ENCODE measurements at regions not wholly inside any gene's neighbourhood (a gene's known extent, or its start where the extent isn't known, plus 50 kb on each side); places are given as distances from the start of the nearest gene placed in this dataset.

- H3K4me3 ChIP-seq (ENCODE audit: low read depth in 1 of 2, low read length in 2 of 2): no peak overlapping the region
- no peaks in the 10 kb centered on the region for H3K9me3 ChIP-seq (ENCODE audit: control insufficient read depth in 1 of 2, low read length in 2 of 2)
Observed at GRCh38 chr4:175440786-175441185, 371.3 kb downstream of the GPM6A start.

DNA sequence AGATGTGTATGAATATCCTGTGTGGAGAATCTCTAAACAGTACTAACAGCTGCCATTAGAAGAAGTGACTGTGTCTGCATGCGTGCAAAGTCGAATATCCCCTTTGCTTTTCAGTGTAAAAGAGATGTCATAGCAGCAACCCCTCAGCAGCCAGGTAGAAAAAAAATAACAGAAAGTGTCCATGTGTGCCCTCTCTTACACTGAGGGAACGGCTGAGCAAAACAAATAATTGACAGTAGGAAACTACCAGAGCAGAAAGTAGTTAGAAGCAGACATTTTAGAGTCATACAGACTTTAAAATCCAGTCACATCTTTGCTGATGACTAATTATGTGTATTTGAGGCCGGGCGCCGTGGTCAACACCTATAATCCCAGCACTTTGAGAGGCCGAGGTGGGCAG, 370.8 kb downstream of the GPM6A start:
- H3K27me3 ChIP-seq (ENCODE audit: control insufficient read depth in 1 of 2, insufficient read depth in 2 of 2, low read length in 2 of 2): no peaks in the 10 kb centered on the region
- H3K9ac ChIP-seq (ENCODE audit: low read depth in 1 of 2, low read length in 2 of 2): no peak overlapping the region
- H3K4me3 ChIP-seq (ENCODE audit: low read depth in 1 of 2, low read length in 2 of 2): no peak overlapping the region
- H3K27ac ChIP-seq (ENCODE audit: low read depth, low read length): no peak overlapping the region
- no peaks in the 10 kb centered on the region for H3K9me3 ChIP-seq (ENCODE audit: control insufficient read depth in 1 of 2, low read length in 2 of 2)
- no peaks in the 10 kb centered on the region for H3K4me1 ChIP-seq (ENCODE audit: control insufficient read depth in 1 of 2, insufficient read depth in 2 of 2, low read length in 2 of 2)
- no peaks in the 10 kb centered on the region for H3K36me3 ChIP-seq (ENCODE audit: control insufficient read depth in 1 of 2, insufficient read depth in 2 of 2, low read length in 2 of 2)

More at GRCh38 chr4:175440786-175441185, 371.3 kb downstream of the GPM6A start:
- no peaks in the 10 kb centered on the region for H3K4me1 ChIP-seq (ENCODE audit: control insufficient read depth in 1 of 2, insufficient read depth in 2 of 2, low read length in 2 of 2)
- no peaks in the 10 kb centered on the region for H3K36me3 ChIP-seq (ENCODE audit: control insufficient read depth in 1 of 2, insufficient read depth in 2 of 2, low read length in 2 of 2)
- no peak overlapping the region for H3K9ac ChIP-seq (ENCODE audit: low read depth in 1 of 2, low read length in 2 of 2)
- H3K27me3 ChIP-seq (ENCODE audit: control insufficient read depth in 1 of 2, insufficient read depth in 2 of 2, low read length in 2 of 2): no peaks in the 10 kb centered on the region
- H3K27ac ChIP-seq (ENCODE audit: low read depth, low read length): no peak overlapping the region

GRCh38 chr4:175443547-175443946, 368.5 kb downstream of the GPM6A start:
- H3K36me3 ChIP-seq (ENCODE audit: control insufficient read depth in 1 of 2, insufficient read depth in 2 of 2, low read length in 2 of 2): no peaks in the 10 kb centered on the region
- H3K4me1 ChIP-seq (ENCODE audit: control insufficient read depth in 1 of 2, insufficient read depth in 2 of 2, low read length in 2 of 2): no peaks in the 10 kb centered on the region
- H3K9ac ChIP-seq (ENCODE audit: low read depth in 1 of 2, low read length in 2 of 2): no peak overlapping the region
- H3K27ac ChIP-seq (ENCODE audit: low read depth, low read length): no peak overlapping the region
- no peaks in the 10 kb centered on the region for H3K9me3 ChIP-seq (ENCODE audit: control insufficient read depth in 1 of 2, low read length in 2 of 2)
- no peak overlapping the region for H3K4me3 ChIP-seq (ENCODE audit: low read depth in 1 of 2, low read length in 2 of 2)
- H3K27me3 ChIP-seq (ENCODE audit: control insufficient read depth in 1 of 2, insufficient read depth in 2 of 2, low read length in 2 of 2): no peaks in the 10 kb centered on the region

DNA sequence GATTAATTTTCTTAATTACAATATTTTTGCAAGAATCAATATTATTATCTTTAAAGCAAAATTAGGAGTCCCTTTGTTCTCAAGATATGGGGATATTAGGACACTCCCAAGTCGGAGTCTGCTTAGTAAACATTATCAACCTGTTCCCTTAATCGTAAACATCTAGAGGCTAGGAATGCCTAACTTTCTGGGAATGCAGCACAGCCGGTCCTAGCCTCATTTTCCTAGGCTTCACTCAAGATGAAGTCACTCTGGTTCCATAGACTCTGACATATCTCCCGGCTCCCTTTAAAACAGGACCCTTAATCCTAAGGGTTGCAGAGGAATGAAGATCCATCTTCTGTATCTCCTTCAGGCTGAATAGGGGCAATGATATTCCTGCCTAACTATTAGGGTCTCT, 367.6 kb downstream of the GPM6A start:
- Histone ChIP-seq H3K27me3 (ENCODE audit: control insufficient read depth in 1 of 2, insufficient read depth in 2 of 2, low read length in 2 of 2) (no peaks in the 10 kb centered on the region), H3K9me3 (ENCODE audit: control insufficient read depth in 1 of 2, low read length in 2 of 2) (no peaks in the 10 kb centered on the region), H3K9ac (ENCODE audit: low read depth in 1 of 2, low read length in 2 of 2) (no peak overlapping the region), H3K27ac (ENCODE audit: low read depth, low read length) (no peak overlapping the region), H3K4me3 (ENCODE audit: low read depth in 1 of 2, low read length in 2 of 2) (no peak overlapping the region), H3K36me3 (ENCODE audit: control insufficient read depth in 1 of 2, insufficient read depth in 2 of 2, low read length in 2 of 2) (no peaks in the 10 kb centered on the region), H3K4me1 (ENCODE audit: control insufficient read depth in 1 of 2, insufficient read depth in 2 of 2, low read length in 2 of 2) (no peaks in the 10 kb centered on the region)

GRCh38 chr4:175447016-175447415, 365.0 kb downstream of the GPM6A start:
- no peaks in the 10 kb centered on the region for H3K27me3 ChIP-seq (ENCODE audit: control insufficient read depth in 1 of 2, insufficient read depth in 2 of 2, low read length in 2 of 2)
- no peaks in the 10 kb centered on the region for H3K9me3 ChIP-seq (ENCODE audit: control insufficient read depth in 1 of 2, low read length in 2 of 2)
- H3K4me3 ChIP-seq (ENCODE audit: low read depth in 1 of 2, low read length in 2 of 2): no peak overlapping the region
- no peak overlapping the region for H3K9ac ChIP-seq (ENCODE audit: low read depth in 1 of 2, low read length in 2 of 2)
- no peak overlapping the region for H3K27ac ChIP-seq (ENCODE audit: low read depth, low read length)
- H3K36me3 ChIP-seq (ENCODE audit: control insufficient read depth in 1 of 2, insufficient read depth in 2 of 2, low read length in 2 of 2): no peaks in the 10 kb centered on the region
- H3K4me1 ChIP-seq (ENCODE audit: control insufficient read depth in 1 of 2, insufficient read depth in 2 of 2, low read length in 2 of 2): no peaks in the 10 kb centered on the region

GRCh38 chr4:175450446-175450845, 361.6 kb downstream of the GPM6A start:
- no peaks in the 10 kb centered on the region for H3K4me1 ChIP-seq (ENCODE audit: control insufficient read depth in 1 of 2, insufficient read depth in 2 of 2, low read length in 2 of 2)
- peaks cover 0 to 4% of the 10 kb centered on the region in 2 donors for H3K9me3 ChIP-seq (ENCODE audit: control insufficient read depth in 1 of 2, low read length in 2 of 2)
- H3K9ac ChIP-seq (ENCODE audit: low read depth in 1 of 2, low read length in 2 of 2): no peak overlapping the region
- H3K4me3 ChIP-seq (ENCODE audit: low read depth in 1 of 2, low read length in 2 of 2): no peak overlapping the region
- no peak overlapping the region for H3K27ac ChIP-seq (ENCODE audit: low read depth, low read length)
- no peaks in the 10 kb centered on the region for H3K36me3 ChIP-seq (ENCODE audit: control insufficient read depth in 1 of 2, insufficient read depth in 2 of 2, low read length in 2 of 2)
- no peaks in the 10 kb centered on the region for H3K27me3 ChIP-seq (ENCODE audit: control insufficient read depth in 1 of 2, insufficient read depth in 2 of 2, low read length in 2 of 2)

DNA sequence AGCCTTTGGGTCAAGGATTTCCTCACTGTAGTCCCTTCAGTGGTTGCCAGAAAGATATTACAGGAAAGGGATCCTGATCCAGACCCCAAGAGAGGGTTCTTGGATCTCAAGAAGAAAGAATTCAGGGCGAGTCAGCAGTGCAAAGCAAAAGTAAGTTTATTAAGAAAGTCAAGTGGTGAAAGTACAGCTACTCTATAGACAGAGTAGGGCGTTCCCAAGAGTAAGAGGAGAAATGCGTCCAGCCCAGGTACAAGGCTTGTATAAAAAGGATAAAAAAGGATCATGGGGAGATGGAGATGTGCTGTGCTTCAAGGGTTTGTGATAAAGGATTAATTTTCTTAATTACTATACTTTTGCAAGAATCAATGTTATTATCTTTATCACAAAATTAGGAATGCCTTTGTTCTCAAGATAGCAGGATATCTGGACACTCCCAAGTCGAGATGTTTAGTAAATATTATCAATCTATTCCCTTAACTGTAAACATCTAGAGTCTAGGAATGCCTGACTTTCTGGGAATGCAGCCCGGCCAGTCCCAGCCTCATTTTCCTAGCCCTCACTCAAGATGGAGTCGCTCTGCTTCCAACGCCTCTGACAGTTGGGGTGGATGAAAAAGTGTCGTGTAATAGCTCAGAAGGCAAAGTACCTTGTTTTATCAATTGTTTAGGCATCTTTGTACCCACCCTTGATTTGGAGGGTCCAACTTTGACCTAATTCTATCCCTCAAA, 360.7 kb downstream of the GPM6A start:
- no peaks in the 10 kb centered on the region for H3K27me3 ChIP-seq (ENCODE audit: control insufficient read depth in 1 of 2, insufficient read depth in 2 of 2, low read length in 2 of 2)
- H3K4me3 ChIP-seq (ENCODE audit: low read depth in 1 of 2, low read length in 2 of 2): no peak overlapping the region
- no peak overlapping the region for H3K27ac ChIP-seq (ENCODE audit: low read depth, low read length)
- H3K9me3 ChIP-seq (ENCODE audit: control insufficient read depth in 1 of 2, low read length in 2 of 2): peaks cover 0 to 5% of the 10 kb centered on the region in 2 donors
- no peaks in the 10 kb centered on the region for H3K36me3 ChIP-seq (ENCODE audit: control insufficient read depth in 1 of 2, insufficient read depth in 2 of 2, low read length in 2 of 2)
- H3K4me1 ChIP-seq (ENCODE audit: control insufficient read depth in 1 of 2, insufficient read depth in 2 of 2, low read length in 2 of 2): no peaks in the 10 kb centered on the region
- H3K9ac ChIP-seq (ENCODE audit: low read depth in 1 of 2, low read length in 2 of 2): no peak overlapping the region

- no peak overlapping the region for H3K27ac ChIP-seq (ENCODE audit: low read depth, low read length)
- H3K27me3 ChIP-seq (ENCODE audit: control insufficient read depth in 1 of 2, insufficient read depth in 2 of 2, low read length in 2 of 2): no peaks in the 10 kb centered on the region
- no peak overlapping the region for H3K9ac ChIP-seq (ENCODE audit: low read depth in 1 of 2, low read length in 2 of 2)
- H3K4me3 ChIP-seq (ENCODE audit: low read depth in 1 of 2, low read length in 2 of 2): no peak overlapping the region
- no peaks in the 10 kb centered on the region for H3K4me1 ChIP-seq (ENCODE audit: control insufficient read depth in 1 of 2, insufficient read depth in 2 of 2, low read length in 2 of 2)
- no peaks in the 10 kb centered on the region for H3K36me3 ChIP-seq (ENCODE audit: control insufficient read depth in 1 of 2, insufficient read depth in 2 of 2, low read length in 2 of 2)
- H3K9me3 ChIP-seq (ENCODE audit: control insufficient read depth in 1 of 2, low read length in 2 of 2): peaks cover 0 to 5% of the 10 kb centered on the region in 2 donors
Observed at GRCh38 chr4:175453456-175453855, 358.6 kb downstream of the GPM6A start.

DNA sequence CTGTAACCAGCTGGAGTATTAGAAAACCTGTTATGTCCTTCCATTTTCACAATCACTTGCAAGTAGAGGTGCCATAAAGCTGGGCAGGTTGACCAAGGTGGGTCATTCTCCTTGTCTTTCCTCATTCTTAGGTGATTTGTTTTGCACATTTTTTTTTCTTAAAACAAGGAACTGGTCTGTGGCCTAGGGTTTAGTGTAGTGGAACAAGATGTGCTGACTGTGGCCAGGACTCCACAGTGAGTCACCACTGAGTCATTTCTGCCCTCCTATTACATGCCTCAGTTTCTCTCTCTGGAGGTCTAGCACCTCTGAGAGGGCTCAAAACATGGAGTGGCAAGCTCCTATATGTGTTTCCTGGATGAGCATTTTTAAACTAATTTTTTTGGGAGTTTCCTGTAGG, 355.9 kb downstream of the GPM6A start:
- Histone ChIP-seq H3K27ac (ENCODE audit: low read depth, low read length) (no peak overlapping the region), H3K36me3 (ENCODE audit: control insufficient read depth in 1 of 2, insufficient read depth in 2 of 2, low read length in 2 of 2) (no peaks in the 10 kb centered on the region), H3K4me1 (ENCODE audit: control insufficient read depth in 1 of 2, insufficient read depth in 2 of 2, low read length in 2 of 2) (no peaks in the 10 kb centered on the region), H3K9me3 (ENCODE audit: control insufficient read depth in 1 of 2, low read length in 2 of 2) (peaks cover 0 to 5% of the 10 kb centered on the region in 2 donors), H3K27me3 (ENCODE audit: control insufficient read depth in 1 of 2, insufficient read depth in 2 of 2, low read length in 2 of 2) (no peaks in the 10 kb centered on the region), H3K9ac (ENCODE audit: low read depth in 1 of 2, low read length in 2 of 2) (no peak overlapping the region), H3K4me3 (ENCODE audit: low read depth in 1 of 2, low read length in 2 of 2) (no peak overlapping the region)

DNA sequence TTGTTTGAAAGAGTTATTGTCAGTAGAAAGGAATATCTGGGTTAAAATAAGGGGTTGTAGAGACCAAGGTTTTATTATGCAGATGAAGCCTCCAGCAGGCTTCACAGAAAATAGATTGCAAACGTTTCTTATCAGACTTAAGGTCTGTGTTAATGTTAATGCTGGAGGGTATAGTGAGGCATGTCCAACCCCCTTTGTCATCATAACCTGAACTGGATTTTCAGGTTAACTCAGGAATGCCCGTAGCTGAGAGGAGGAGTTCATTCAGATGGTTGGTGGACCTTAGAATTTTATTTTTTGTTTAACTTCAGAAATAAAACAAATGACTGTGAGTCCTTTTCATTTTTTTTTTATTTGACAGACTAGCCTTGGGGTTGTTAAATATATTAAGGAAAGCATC, 354.1 kb downstream of the GPM6A start:
- H3K27ac ChIP-seq (ENCODE audit: low read depth, low read length): no peak overlapping the region
- H3K27me3 ChIP-seq (ENCODE audit: control insufficient read depth in 1 of 2, insufficient read depth in 2 of 2, low read length in 2 of 2): no peaks in the 10 kb centered on the region
- peaks cover 0 to 5% of the 10 kb centered on the region in 2 donors for H3K9me3 ChIP-seq (ENCODE audit: control insufficient read depth in 1 of 2, low read length in 2 of 2)
- H3K9ac ChIP-seq (ENCODE audit: low read depth in 1 of 2, low read length in 2 of 2): no peak overlapping the region
- H3K4me1 ChIP-seq (ENCODE audit: control insufficient read depth in 1 of 2, insufficient read depth in 2 of 2, low read length in 2 of 2): no peaks in the 10 kb centered on the region
- no peak overlapping the region for H3K4me3 ChIP-seq (ENCODE audit: low read depth in 1 of 2, low read length in 2 of 2)
- no peaks in the 10 kb centered on the region for H3K36me3 ChIP-seq (ENCODE audit: control insufficient read depth in 1 of 2, insufficient read depth in 2 of 2, low read length in 2 of 2)
